ENCODE measurements at regions not wholly inside any gene's neighbourhood (a gene's known extent, or its start where the extent isn't known, plus 50 kb on each side); places are given as distances from the start of the nearest gene placed in this dataset.

DNA sequence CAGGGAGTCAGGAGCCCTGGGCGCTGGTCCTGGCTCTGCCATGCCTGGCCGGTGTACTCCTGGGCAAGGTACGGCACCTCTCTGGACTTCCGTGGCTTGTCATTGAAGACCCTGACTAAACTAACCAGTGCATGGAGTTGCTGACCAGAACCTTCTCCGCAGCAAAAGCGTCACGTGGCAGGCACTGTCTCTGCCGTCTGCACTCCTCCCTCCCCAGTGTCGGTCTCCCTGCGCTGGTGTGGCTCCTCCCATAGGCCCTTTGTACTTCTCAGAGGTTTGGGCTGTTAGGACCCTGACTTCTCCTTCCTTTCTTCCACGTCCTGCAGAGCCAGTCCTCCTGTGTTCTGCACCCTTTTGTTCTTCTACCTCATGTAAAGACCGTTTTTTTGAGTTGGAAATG, 100.6 kb upstream of the CREB5 start:
- TF ChIP-seq EP300 (IDR thresholded peaks at IDR 0.05), result no peak
- TF ChIP-seq POLR2A (IDR thresholded peaks at IDR 0.05), result no peak
